ENCODE measurements at regions not wholly inside any gene's neighbourhood (a gene's known extent, or its start where the extent isn't known, plus 50 kb on each side); places are given as distances from the start of the nearest gene placed in this dataset.
A peak's percentile ranks its signal among the peaks of the same experiment; 100 is the strongest.

DNA sequence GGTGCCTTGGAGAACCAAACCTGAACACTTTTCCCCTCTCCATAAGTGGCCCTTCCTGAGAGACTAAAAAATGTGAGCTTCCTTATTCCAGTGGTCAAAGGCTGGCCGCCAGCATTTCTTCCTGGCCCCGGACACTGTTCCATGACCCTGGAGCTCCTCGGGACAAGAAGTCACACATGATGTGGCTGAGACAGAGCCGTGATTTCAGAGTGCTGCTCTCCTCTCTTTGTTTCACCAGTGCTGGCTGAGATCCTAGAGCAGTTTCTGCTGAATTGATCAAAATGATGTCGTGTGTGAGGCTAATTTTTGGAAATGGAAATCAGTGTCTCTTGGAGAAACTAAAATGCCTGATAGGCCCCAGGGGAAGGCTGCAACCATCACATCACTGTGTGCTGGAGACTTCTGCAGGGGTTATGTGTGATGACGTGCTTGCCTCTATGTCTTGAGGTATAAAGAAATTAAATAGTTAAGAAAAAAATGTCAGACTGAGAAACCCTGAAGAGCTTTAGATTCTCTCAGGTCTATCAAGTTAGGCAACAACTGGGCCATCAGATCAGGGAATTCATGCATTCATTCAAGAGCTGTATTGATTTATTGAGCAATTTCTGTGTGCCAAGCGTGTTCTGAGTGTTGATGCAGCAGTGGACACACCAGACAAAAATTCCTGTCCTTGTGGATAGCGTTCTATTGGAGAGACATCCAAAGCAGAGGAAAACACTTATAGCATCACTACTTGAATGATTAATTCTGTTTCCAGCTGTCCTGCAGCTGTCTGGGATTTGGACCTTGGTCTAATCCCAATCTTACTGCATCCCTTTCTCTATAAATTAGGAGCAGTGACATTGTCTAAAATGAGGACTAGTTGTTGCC is 72.7 kb upstream of the CCN6 start:
- TF ChIP-seq EP300 (IDR thresholded peaks at IDR 0.05) (no peak), POLR2A (IDR thresholded peaks at IDR 0.05) (no peak), POLR2AphosphoS5 (IDR thresholded peaks at IDR 0.05) (no peak), CTCF (IDR thresholded peaks at IDR 0.05) (no peak)
- peak overlapping the region in 2 of 5 donors; percentile 10 to 24 for H3K27ac ChIP-seq
- no peaks in the 10 kb centered on the region for H3K36me3 ChIP-seq
- H3K4me1 ChIP-seq: peaks cover 0 to 6% (median 0%) of the 10 kb centered on the region in 4 donors
- H3K27me3 ChIP-seq: no peaks in the 10 kb centered on the region
- 69 to 84% (median 75%) methylated on average over 8 of the region's 8 CpGs for WGBS, 5 donors
- peak in 1 of 2 donors; percentile 66 for DNase-seq
- no peaks in the 10 kb centered on the region for H3K9me3 ChIP-seq
- H3K4me3 ChIP-seq: no peak overlapping the region
- intact Hi-C loops (cut with DNase I; ENCODE audit: low total_unique reads): no loop called here

DNA sequence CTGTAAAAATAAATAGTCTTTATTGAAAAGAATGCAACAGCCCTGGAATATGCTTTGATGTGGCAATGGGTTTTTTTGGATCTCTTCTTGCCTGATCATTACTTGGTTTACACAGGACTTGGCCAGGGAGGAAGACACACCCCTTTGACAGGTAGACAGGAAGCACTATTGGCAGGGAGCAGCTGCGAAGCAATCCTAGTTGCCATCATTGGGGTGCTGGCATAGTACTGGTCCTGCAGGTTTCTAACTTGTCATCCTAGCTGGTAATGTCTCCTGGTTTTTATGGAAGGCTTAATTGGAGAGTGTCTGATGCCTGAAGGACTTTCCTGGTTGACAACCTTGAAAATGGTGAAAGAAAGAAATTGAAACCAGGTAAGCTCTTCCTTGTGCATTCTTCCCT is 71.2 kb upstream of the CCN6 start:
- Histone ChIP-seq H3K4me1 (peaks cover 0 to 6% (median 0%) of the 10 kb centered on the region in 4 donors), H3K27me3 (no peaks in the 10 kb centered on the region), H3K36me3 (no peaks in the 10 kb centered on the region), H3K27ac (no peak overlapping the region), H3K4me3 (no peak overlapping the region), H3K9me3 (no peaks in the 10 kb centered on the region)
- intact Hi-C loops (cut with DNase I; ENCODE audit: low total_unique reads): no loop called here
- 73 to 91% (median 85%) methylated on average over 1 of the region's 1 CpG for WGBS, 5 donors
- DNase-seq: no peak
- TF ChIP-seq POLR2AphosphoS5 (IDR thresholded peaks at IDR 0.05) (no peak), CTCF (IDR thresholded peaks at IDR 0.05) (no peak), POLR2A (IDR thresholded peaks at IDR 0.05) (no peak)

DNA sequence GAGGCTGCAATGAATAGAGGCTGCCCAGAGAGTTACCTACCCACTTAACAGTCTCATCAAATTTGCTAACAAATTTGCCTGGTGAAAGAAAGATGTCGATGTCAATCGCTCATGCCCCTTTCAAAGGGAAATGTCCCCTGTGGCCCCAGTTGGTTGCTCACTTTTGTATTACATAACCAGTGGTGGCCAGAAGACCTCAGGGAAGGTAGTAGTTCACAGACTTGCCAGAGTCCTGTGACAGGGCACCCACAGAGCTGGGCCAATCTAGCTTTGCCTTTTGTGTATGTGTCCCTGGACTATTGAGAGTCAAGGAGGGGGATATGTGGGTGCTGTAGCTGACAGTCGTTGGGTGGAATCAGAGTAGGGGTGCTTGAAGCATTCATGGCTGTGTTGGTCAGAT is 70.7 kb upstream of the CCN6 start:
- no peak for TF ChIP-seq CTCF (IDR thresholded peaks at IDR 0.05)
- TF ChIP-seq POLR2A (IDR thresholded peaks at IDR 0.05): no peak
- TF ChIP-seq POLR2AphosphoS5 (IDR thresholded peaks at IDR 0.05): no peak
- TF ChIP-seq EP300 (IDR thresholded peaks at IDR 0.05): no peak
- WGBS, 5 donors: 86 to 100% (median 93%) methylated on average over 3 of the region's 3 CpGs
- Histone ChIP-seq H3K27ac (no peak overlapping the region), H3K9me3 (no peaks in the 10 kb centered on the region), H3K27me3 (no peaks in the 10 kb centered on the region), H3K4me3 (no peak overlapping the region), H3K4me1 (peaks cover 0 to 6% (median 0%) of the 10 kb centered on the region in 4 donors), H3K36me3 (no peaks in the 10 kb centered on the region)
- intact Hi-C loops (cut with DNase I; ENCODE audit: low total_unique reads): no loop called here
- no peak for DNase-seq

DNA sequence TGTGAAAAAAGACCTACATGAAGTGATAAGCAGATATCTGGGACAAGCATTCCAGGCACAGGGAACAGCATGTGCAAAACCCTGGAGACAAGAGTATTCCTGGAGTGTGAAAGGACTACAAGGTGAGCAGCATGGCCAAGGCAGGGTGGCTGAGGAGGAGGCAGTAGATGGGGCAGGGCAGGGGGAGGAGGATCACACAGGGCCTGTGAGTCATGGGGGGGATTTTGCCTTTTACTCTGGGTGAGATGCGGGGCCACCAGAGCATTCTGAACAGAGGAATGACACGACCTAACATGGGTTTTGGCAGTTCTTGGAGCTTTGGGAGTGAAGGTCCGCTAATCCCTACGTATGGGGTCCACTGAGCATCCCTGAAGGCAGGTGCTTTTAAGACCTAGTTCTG is 69.8 kb upstream of the CCN6 start:
- Histone ChIP-seq H3K36me3 (no peaks in the 10 kb centered on the region), H3K9me3 (no peaks in the 10 kb centered on the region), H3K27me3 (no peaks in the 10 kb centered on the region), H3K27ac (no peak overlapping the region), H3K4me1 (peaks cover 0 to 6% (median 0%) of the 10 kb centered on the region in 4 donors), H3K4me3 (no peak overlapping the region)
- TF ChIP-seq POLR2A (IDR thresholded peaks at IDR 0.05) (no peak), EP300 (IDR thresholded peaks at IDR 0.05) (no peak), POLR2AphosphoS5 (IDR thresholded peaks at IDR 0.05) (no peak), CTCF (IDR thresholded peaks at IDR 0.05) (no peak)
- DNase-seq: no peak
- intact Hi-C loops (cut with DNase I; ENCODE audit: low total_unique reads): no loop called here
- 84 to 98% (median 90%) methylated on average over 4 of the region's 4 CpGs for WGBS, 5 donors

Data from stomach (tissue), 8 donors.